GM19468 (cell line): ENCODE measurements at regions not wholly inside any gene's neighbourhood (a gene's known extent, or its start where the extent isn't known, plus 50 kb on each side); places are given as distances from the start of the nearest gene placed in this dataset.

Experiments
- ATAC-seq: cut with Tn5 transposase; IDR thresholded peaks from one replicate; pipeline ENCODE4 v1.9.1; 2021; ENCODE audit warnings: mild to moderate bottlenecking, moderate library complexity, moderate number of reproducible peaks; ENCODE audit not compliant: unreplicated experiment; ENCODE audit errors: extremely low read depth

- ATAC-seq = no peak
Observed at GRCh38 chr6:67640484-67640883, 994.6 kb upstream of the ADGRB3 start.

- ATAC-seq = no peak
Observed at GRCh38 chr6:67639161-67639560, 995.9 kb upstream of the ADGRB3 start.

GRCh38 chr6:67634199-67634598 is 1000.9 kb upstream of the ADGRB3 start:
- ATAC-seq = no peak

GRCh38 chr6:67633058-67633457 is 1002.0 kb upstream of the ADGRB3 start:
- no peak for ATAC-seq

- ATAC-seq = no peak
Observed at GRCh38 chr6:67630146-67630545, 1004.9 kb upstream of the ADGRB3 start.

GRCh38 chr6:67629258-67629657 is 1005.8 kb upstream of the ADGRB3 start:
- ATAC-seq = no peak

- no peak for ATAC-seq
Observed at GRCh38 chr6:67615796-67616195, 1019.3 kb upstream of the ADGRB3 start.

- no peak for ATAC-seq
Observed at GRCh38 chr6:67608099-67608749, 1026.9 kb upstream of the ADGRB3 start.

GRCh38 chr6:67606906-67607828 is 1027.9 kb upstream of the ADGRB3 start:
- ATAC-seq = no peak

GRCh38 chr6:67594366-67594765 is 1040.7 kb upstream of the ADGRB3 start:
- no peak for ATAC-seq

GRCh38 chr6:67593247-67593646 is 1041.8 kb upstream of the ADGRB3 start:
- ATAC-seq = no peak

- ATAC-seq = no peak
Observed at GRCh38 chr6:67591910-67592309, 1043.2 kb upstream of the ADGRB3 start.

- ATAC-seq = no peak
Observed at GRCh38 chr6:67567842-67568241, 1067.2 kb upstream of the ADGRB3 start.

GRCh38 chr6:67563671-67564070 is 1071.4 kb upstream of the ADGRB3 start:
- ATAC-seq = no peak

- ATAC-seq = no peak
Observed at GRCh38 chr6:67560068-67560467, 1075.0 kb upstream of the ADGRB3 start.

- ATAC-seq = no peak
Observed at GRCh38 chr6:67558985-67559384, 1076.1 kb upstream of the ADGRB3 start.

GRCh38 chr6:67544851-67545452 is 1090.1 kb upstream of the ADGRB3 start:
- no peak for ATAC-seq

- ATAC-seq = no peak
Observed at GRCh38 chr6:67541586-67541985, 1093.5 kb upstream of the ADGRB3 start.

- ATAC-seq = no peak
Observed at GRCh38 chr6:67538032-67538431, 1097.0 kb upstream of the ADGRB3 start.

- no peak for ATAC-seq
Observed at GRCh38 chr6:67535946-67536345, 1099.1 kb upstream of the ADGRB3 start.

- no peak for ATAC-seq
Observed at GRCh38 chr6:67506352-67506751, 1128.7 kb upstream of the ADGRB3 start.
